NCI-H1417 treated with DMSO at 0.1 percent for 48 hours (cell line): ENCODE measurements at regions not wholly inside any gene's neighbourhood (a gene's known extent, or its start where the extent isn't known, plus 50 kb on each side); places are given as distances from the start of the nearest gene placed in this dataset.

Source experiments
- DNase-seq: peaks from one replicate; lab custom pipeline; 2025; lab: John Stamatoyannopoulos, UW

DNA sequence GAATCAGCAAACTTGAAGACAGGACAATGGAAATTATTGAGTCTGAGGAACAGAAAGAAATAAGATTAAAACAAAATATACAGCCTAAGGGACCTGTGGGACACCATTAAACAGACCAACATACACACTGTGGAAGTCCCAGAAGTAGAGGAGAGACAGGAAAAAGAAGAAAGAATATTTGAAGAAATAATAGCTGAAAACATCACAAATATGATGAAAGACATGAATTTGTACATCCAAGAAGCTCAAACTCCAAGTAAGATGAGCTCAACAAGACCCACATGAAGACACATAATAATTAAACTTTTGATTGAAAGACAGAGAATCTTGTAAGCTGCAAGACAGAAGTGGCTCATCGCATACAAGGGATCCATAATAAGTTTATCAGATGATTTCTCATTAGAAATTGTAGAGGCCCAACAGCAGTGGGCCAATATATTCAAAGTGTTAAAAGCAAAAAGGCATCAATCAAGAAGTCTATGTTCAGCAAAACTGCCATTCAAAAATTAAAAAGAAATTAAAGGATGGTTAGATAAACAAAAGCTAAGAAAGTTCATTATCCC, 311.3 kb upstream of the ADGRL2 start:
- no peak for DNase-seq

DNA sequence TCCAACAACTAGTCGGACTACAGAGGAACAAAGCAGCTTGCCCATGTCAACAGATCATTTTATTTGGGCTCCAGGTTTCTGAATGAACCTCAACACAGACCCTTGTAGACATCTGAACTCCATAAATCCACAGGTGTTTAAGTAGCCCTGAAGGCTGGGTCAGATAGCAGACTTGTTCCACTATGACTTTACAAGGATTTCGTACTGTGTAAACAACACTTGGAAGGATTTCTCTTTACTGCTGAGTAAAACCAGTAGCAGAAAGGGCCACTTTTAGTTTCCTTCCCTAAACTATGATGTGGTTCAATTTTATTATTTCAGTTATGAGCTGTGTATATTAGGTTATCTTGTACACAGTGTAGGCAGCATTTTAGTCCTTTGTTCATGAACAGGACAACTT, 316.4 kb upstream of the ADGRL2 start:
- DNase-seq = no peak

DNA sequence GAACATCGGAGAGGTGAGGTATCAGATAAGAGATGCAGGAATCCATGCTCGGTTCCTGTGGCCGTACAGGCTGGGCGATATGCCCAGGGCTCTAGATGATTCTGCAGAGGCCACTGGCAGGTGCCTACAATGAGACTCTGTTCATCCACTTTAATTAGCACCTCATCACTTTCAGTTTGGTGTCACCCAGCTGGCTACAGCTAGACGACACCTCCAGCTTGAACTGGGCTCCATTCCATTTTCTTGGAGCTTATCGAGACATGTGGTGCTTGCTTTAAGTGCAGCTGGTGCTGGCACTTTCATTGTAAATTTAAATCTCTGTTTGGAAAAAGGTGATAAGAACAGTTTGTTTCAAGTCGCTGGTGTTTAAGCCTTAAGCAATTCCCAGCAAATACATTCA, 322.5 kb upstream of the ADGRL2 start:
- no peak for DNase-seq

DNA sequence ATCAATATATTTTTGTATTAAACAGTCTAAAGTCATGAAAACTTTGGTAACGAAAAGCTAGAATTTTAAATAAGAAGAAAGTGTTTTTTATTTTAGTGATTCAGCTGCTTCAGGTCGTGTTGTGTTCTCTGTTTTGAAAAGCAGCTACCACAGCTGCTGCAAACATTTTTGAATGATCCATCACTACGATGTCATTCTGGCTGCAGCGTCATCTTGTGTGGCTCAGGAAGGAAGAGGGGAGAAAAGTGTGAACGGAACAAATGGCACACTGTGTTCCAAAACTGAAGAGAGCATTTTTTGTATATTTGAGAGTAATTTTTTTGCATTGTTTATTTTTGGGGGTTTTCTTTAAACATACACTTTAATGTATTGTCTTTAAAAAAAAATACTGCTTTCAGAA, 323.0 kb upstream of the ADGRL2 start:
- DNase-seq = no peak

DNA sequence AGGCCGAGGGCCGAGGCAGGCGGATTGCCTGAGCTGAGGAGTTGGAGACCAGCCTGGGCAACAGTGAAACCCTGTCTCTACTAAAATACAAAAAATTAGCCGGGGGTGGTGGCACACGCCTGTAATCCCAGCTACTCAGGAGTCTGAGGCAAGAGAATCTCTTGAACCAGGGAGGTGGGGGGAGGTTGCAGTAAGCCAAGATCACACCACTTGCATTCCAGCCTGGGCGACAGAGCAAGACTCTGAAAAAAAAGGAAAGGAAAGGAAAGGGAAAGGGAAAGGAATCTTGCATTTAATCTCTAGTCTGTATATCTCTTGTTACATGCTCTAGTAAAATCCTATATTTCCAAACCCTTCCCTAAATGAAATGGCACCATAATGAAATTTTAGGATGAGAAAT, 328.3 kb upstream of the ADGRL2 start:
- no peak for DNase-seq

DNA sequence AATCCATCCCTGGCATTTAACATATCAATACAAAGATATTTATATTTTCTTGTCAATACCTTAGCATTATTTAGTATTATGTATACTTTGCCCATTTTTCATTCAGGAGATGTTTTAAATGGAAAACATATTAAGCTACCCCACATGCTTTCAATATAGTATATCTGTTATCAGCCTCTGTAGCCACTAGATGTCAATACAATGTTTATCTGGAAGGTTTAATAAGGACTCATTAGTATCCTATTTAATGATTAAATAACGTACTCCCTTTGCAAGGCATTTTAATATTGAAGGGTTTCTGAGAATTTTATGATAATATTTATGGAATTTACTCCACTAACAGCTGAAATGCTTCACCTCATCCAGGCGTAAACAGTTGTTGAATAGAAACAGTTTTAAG, 329.5 kb upstream of the ADGRL2 start:
- no peak for DNase-seq

DNA sequence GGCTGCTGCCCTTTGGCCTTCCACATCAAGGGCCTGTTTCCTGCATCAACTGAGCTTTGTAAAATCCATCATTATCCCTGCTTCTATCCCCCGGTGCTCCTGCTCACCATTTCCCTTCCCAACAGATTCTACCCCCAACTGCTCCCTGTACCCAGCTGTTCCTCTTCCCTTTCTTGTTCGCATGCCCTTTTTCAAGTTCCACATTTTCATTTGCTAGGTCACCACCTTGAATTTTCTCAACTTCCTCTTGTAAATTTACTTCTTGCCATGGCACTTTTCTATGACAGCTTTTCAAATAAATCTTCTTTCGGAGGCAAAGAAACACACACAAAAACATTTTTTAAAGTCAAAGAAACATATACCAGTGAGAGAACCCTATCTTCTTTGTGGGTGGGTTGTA, 330.5 kb upstream of the ADGRL2 start:
- DNase-seq = no peak

DNA sequence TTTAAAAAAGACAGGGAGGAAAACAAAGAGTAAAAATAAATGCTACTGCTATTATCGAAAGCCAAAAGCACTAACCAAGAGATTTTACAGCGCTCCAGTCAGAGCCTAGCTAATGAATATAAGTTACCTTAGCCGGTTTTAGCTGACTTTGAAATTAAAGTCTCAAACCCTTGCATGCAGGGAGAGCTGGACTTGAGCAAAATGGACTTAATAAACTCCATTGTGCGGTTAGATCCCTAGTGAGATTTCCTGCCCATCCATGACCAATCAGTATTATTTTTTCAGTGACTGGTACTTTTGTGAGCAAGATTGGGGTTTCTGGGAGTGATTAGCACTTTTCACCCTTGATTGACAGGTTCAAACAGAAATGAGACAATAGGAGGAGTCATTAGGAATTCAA, 333.4 kb upstream of the ADGRL2 start:
- no peak for DNase-seq

DNA sequence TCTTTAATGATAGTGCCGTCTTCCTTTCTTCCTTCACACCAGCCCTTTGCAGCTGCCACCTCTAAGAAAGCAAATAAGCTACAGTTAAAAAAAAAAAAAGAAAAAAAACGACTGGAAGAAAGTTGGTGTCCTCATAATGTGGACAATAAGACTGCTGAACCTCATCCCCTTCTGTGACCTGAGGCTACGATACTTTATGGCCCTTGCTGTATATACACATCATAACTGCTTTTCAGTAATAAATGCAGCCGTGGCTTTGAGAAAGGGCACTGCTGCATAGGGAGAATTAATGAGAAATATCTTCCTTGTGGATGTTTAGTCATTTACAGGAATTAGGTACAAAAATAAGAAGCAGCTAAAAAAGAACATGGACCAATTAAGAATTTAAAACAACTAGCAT, 333.8 kb upstream of the ADGRL2 start:
- no peak for DNase-seq

DNA sequence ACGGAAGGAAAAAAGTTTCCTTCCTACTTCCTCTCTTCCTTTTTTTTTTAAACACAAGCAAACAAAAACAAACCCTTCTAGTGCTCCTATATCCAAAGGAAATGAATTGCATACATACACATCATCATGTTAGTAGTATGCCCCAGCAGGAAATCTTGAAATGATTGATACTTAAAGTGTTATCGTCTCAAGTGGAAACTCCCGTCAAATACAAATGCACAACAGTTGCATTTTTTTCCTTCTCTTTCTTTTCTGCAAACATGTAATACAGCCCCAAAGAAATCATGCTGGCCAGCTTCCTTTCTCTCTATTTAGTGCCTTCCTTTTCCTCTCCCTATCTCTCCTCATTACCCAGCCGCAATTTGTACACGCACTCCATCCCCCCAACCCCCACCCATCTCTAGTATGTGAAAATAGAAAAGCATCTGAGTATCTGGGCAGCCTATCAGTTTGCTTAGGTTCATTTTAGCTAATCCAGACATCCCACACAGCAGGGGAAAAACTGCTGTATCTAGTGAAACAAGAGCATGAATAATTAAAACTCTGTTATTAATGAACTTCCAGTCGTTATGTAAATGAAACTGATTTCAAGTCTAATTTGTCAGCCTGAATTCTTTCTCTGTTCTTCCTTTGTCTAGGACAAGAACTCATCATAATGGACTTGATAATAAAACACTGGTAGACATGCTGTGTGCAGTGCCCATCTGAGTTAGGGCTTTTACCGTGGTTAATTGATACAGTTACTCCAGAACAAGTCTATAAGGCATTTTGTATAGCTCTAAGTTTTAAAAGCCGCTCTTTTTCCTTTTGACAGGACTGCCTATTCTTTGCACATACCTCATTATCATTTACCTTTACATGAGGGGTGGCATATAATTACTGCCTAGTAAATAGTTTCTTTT, 336.5 kb upstream of the ADGRL2 start:
- DNase-seq = no peak

DNA sequence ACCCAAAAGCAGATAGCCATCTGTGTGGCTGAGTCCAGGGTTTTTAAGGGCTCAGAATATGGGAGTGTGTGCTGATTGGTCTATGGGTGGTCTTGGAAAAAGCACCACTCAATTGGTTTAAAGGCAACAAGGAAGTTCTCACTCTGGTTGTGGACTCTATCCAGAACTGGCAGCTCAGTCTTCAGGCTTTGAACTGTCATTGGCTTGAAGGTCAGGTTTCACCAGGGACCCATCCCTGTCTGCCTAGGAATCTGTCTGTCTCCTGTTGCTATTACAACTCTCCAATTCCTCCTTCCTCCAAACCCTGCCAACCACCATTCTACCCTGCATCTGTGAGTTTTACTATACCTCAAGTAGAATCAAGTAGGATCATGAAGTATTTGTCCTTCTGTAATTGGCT, 341.7 kb upstream of the ADGRL2 start:
- no peak for DNase-seq

DNA sequence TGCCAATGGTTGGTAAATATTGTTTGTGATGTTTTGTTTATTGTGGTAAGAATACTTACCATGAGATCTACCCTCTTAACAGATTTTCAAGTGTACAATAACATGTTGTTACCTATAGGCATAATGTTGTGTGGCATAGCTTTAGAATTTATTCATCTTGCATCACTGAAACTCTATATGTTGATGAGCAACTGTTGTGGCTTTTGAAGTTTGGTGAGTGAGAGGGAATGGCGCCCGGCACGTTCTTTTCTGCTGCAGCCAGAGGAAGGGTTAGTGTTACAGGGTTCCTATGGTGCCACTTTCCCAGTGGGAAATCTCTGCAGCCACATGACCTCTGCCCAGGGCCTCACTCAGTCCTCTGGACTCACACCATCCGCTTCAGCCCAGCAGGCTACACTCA, 342.5 kb upstream of the ADGRL2 start:
- DNase-seq = no peak

DNA sequence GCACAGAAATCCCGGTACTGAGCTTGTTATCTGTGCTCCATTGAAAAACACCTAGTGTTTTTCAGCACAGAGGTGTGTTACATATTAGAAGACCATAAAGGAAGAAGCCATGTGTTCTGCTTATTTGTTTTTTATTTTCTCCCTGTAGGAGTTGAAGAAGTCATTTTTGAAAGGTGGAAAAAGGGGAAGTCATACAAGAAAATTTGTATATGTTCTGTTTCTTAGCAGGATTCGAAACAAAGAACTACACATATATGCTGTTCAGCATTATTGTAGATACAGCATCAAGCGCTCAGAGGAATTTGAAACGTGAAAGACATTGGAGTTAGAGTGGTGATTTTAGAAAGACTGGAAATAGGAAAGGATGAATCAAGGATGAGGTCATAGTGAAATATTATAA, 345.3 kb upstream of the ADGRL2 start:
- DNase-seq = no peak

DNA sequence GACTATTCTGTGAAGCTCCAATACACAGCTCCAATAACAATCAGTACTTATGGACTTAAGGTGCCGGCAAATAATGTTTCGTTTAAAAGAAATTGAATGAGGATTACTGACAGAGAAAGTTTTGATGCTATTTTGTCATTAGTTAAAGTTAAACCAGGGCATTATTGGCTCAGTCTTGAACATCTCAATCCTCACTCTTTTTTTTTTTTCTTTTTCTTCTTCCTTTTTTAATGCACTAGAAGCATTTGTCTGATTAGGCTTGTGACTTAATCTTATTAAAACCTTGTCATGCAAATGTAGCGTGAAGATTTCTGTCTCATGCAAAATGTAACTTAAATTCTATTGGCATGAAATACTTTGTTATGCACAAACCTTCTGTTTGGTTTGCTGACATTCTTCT, 346.8 kb upstream of the ADGRL2 start:
- DNase-seq = no peak

DNA sequence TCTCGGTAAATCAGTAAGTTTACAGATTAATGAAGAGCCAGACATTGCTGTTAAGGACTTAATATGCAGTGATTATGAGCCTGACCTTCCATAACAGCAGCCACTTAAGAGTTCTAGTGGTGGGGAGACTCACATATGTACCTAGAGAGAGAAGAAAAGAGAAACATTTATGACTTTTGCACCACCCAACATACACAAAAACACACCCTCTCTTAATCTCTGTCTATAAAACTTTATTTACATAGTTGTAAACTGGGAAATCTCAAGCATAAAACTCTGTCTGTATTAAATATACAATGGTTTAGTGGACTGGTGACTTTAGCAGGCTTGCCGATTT, 347.4 kb upstream of the ADGRL2 start:
- no peak for DNase-seq

DNA sequence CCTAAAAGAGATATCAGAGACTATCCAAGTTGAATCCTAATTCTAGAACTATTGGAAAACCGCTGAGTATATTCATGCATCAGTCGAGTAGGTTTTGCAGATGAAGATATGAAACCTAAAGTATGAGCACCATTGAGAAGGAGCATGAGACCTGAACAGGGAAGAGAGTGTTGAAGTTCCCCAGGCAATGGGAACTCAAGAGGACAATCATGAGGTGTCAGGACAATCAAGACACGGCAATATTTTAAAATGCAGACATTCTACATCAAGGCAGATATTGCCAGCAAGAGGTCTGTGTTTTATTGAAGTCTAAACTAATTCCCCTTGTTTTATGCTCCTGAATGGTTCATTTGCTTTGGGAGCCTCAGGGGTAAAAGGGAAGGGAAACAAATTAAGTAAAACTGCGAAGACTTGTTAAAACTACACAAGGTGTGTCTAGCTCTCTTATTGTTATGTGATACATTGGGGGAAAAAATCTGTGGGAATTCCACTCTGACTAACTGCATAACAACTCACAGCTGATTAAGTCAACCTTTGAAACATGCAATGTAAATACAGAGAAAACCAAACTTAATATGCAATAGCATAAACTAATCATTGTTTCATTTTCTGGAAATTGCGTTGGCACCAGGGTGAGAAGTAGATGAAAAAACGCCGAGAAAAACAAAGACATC, 347.9 kb upstream of the ADGRL2 start:
- no peak for DNase-seq

DNA sequence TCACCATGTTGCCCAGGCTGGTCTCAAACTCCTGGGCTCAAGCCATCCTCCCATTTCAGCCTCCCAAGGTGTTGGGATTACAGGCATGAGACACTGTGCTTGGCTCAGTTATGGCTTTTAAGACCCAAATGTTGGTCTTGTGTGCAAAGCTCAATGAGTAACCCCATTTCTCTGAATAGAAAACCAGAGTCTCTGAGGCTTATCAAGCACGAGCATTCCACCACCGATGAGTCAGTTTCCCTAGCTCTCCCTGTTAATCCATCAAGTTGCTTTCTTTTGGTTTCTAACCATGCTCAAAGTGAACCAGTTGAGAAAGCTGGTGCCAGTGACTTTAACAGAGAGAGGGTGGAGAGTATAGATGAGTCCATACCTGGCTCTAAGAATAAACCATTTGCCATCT, 350.9 kb upstream of the ADGRL2 start:
- DNase-seq = no peak

DNA sequence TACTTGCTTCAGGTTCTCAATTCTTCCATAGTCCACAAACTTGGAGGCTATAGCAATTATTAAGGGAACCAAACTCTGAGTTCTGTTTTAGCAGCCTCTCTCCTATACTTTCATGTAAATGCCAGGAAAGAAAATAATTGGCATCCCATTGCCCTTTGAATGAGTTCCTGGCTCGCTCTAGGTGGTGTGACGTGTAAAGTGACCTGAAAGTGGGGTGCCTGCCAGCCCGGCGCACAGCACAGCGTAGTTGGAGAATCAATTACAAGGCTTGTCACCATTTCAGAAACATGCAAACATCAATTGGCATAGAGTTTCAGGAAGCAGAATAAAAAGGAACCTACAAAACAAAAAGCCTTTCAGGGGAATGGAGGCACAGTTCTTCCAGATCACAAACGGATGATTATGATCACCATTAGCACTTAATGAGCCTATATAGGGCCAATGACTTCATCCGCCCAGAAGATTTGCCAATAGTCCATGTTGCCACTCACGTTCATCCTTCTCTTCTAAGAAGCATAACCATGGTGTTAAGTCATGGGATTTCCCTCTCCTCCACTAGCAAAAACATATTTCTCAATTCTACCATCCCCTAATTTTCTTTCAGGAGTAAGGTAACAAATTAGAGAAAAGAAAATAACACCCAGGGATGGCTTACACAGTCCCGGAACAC, 354.6 kb upstream of the ADGRL2 start:
- no peak for DNase-seq

DNA sequence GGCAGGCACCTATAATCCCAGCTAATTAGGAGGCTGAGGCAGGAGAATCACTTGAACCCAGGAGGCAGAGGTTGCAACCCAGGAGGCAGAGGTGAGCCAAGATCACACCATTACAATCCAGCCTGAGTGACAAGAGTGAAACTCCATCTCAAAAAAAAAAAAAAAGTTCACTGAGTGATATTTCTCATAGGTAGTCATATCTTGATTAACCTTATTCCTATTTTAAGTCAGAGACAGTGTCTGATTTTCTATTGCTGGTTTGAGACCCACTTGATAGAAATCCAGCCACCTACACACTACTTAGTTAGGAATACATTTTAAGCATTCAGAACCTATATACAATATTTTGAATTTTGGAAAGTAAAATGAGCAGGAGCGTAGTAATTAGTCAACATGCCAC, 357.4 kb upstream of the ADGRL2 start:
- DNase-seq = no peak

DNA sequence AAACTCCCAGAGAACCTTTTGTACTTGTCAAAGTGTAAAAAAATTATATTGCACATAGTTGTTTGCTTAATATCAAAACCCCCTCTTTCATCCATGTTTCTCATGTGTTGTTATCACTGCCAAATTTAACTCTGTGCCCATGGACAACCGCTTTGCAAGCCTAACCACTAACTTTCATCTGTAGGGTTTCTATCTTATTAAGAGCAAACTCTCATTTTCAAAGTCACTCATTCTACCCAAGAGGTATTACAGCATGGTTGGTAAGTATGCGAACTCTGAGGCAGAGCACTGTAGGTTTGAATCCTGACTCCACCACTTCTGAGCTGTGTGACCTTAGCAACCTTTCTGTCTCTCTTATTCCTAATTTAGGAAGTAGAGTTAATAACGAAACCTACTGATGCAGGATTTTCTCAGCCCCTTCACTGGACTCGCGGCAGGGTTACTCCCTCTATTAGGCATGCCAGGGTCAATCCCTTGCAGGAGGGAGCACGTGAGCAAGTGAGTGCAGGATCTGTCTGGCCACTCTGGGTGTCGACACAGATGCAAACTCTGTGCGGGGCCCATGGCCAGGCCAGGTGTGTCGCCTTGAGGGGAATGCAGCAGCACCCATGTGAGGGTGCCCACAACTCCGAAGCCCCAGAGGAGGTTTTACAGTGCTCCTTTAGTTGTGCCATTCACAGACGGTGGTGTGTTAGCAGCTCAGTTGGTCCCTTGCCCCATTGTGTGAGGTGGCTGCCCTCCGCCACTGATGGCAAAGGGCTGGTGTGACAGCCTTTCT, 361.5 kb upstream of the ADGRL2 start:
- DNase-seq = no peak

DNA sequence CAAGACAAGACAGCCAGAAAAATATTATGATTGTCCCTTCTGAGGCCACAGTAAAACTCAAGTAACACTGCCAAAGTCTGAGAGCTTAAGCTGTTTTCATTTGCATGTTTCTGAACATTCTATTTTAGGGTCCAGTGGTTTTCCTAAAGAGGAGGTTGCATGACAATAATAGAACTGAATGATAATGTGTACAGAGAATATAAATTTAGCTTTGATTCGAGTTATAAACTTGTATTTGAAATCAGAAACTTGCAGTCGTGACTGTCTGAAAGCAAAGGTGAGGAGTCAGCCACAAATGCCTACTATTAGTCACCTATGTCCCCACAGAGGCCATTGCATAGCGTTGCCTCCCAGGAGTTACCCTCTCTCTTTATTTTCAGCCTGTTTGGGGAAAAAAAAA, 363.1 kb upstream of the ADGRL2 start:
- DNase-seq = no peak

DNA sequence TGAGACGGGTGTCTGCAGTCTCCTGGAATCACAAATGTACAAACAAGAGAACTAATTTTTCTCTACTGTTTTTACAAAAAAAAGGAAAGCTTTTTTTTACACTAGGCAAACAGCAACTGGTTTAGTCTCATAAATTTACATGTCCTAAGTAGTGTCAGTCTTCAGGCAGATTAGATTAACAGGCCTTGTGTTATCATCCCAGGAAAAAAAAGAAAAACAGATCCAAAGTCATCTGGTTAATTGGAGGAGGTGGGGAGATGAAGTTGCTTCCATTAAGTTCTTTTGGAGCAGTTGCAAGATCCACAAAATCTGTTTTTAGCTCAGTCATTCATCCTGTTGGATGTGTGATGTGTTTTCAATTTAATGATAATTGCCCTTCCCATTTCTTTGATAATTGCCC, 363.5 kb upstream of the ADGRL2 start:
- no peak for DNase-seq
